ENCODE measurements at regions not wholly inside any gene's neighbourhood (a gene's known extent, or its start where the extent isn't known, plus 50 kb on each side); places are given as distances from the start of the nearest gene placed in this dataset.
A peak's percentile ranks its signal among the peaks of the same experiment; 100 is the strongest.

- no peak overlapping the region for H3K4me3 ChIP-seq (ENCODE audit: low read depth, low read length)
- TF ChIP-seq MYC (IDR thresholded peaks at IDR 0.05; ENCODE audit: low read depth, low read length) (no peak), CTCF (IDR thresholded peaks at IDR 0.05; ENCODE audit: low read depth, low read length) (no peak), POLR2A (IDR thresholded peaks at IDR 0.05; ENCODE audit: extremely low read depth, insufficient read length) (no peak)
- TF ChIP-seq, protein P1, sequence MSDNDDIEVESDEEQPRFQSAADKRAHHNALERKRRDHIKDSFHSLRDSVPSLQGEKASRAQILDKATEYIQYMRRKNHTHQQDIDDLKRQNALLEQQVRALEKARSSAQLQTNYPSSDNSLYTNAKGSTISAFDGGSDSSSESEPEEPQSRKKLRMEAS (IDR thresholded peaks at IDR 0.05; ENCODE audit: low read depth, low read length), result no peak
- no peak for DNase-seq (ENCODE audit: low read depth)
Observed at GRCh38 chr13:47671776-47672175, 329.3 kb downstream of the SUCLA2 start.

- no peak for DNase-seq (ENCODE audit: low read depth)
- H3K4me3 ChIP-seq (ENCODE audit: low read depth, low read length), result no peak overlapping the region
- TF ChIP-seq POLR2A (IDR thresholded peaks at IDR 0.05; ENCODE audit: extremely low read depth, insufficient read length), result no peak
- no peak for TF ChIP-seq CTCF (IDR thresholded peaks at IDR 0.05; ENCODE audit: low read depth, low read length)
- no peak for TF ChIP-seq MYC (IDR thresholded peaks at IDR 0.05; ENCODE audit: low read depth, low read length)
- TF ChIP-seq, protein P1 (IDR thresholded peaks at IDR 0.05; ENCODE audit: low read depth, low read length), result no peak
Observed at GRCh38 chr13:47665043-47665442, 336.0 kb downstream of the SUCLA2 start.

GRCh38 chr13:47661076-47661475 lies 340.0 kb downstream of the SUCLA2 start:
- no peak overlapping the region for H3K4me3 ChIP-seq (ENCODE audit: low read depth, low read length)
- peak; percentile 7 for DNase-seq (ENCODE audit: low read depth)
- TF ChIP-seq, protein P1 (IDR thresholded peaks at IDR 0.05; ENCODE audit: low read depth, low read length), result no peak
- TF ChIP-seq MYC (IDR thresholded peaks at IDR 0.05; ENCODE audit: low read depth, low read length) (no peak), POLR2A (IDR thresholded peaks at IDR 0.05; ENCODE audit: extremely low read depth, insufficient read length) (no peak), CTCF (IDR thresholded peaks at IDR 0.05; ENCODE audit: low read depth, low read length) (no peak)

DNA sequence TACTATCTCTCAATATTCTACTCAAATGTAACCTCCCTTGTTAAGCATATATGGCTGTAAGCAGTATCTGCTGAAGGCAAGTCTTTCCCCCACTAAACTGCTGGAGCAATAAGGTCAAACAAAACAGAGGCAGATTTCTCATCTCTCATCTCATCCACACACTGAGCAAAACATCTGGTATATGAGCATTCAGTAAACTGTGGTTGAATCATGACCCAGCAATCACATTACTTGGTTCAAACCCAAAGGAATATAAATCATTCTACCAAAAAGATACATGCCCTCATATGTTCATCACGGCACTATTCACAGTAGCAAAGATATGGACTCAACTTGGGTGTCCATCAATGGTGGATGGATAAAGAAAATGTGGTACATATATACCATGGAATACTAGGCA lies 344.4 kb downstream of the SUCLA2 start:
- DNase-seq (ENCODE audit: low read depth), result no peak
- TF ChIP-seq CTCF (IDR thresholded peaks at IDR 0.05; ENCODE audit: low read depth, low read length) (no peak), MYC (IDR thresholded peaks at IDR 0.05; ENCODE audit: low read depth, low read length) (no peak), POLR2A (IDR thresholded peaks at IDR 0.05; ENCODE audit: extremely low read depth, insufficient read length) (no peak)
- TF ChIP-seq, protein P1 (IDR thresholded peaks at IDR 0.05; ENCODE audit: low read depth, low read length), result no peak
- no peak overlapping the region for H3K4me3 ChIP-seq (ENCODE audit: low read depth, low read length)

- TF ChIP-seq MYC (IDR thresholded peaks at IDR 0.05; ENCODE audit: low read depth, low read length) (no peak), POLR2A (IDR thresholded peaks at IDR 0.05; ENCODE audit: extremely low read depth, insufficient read length) (no peak), CTCF (IDR thresholded peaks at IDR 0.05; ENCODE audit: low read depth, low read length) (no peak)
- TF ChIP-seq, protein P1 (IDR thresholded peaks at IDR 0.05; ENCODE audit: low read depth, low read length), result no peak
- no peak for DNase-seq (ENCODE audit: low read depth)
- H3K4me3 ChIP-seq (ENCODE audit: low read depth, low read length), result no peak overlapping the region
Observed at GRCh38 chr13:47650209-47650608, 350.9 kb downstream of the SUCLA2 start.

DNA sequence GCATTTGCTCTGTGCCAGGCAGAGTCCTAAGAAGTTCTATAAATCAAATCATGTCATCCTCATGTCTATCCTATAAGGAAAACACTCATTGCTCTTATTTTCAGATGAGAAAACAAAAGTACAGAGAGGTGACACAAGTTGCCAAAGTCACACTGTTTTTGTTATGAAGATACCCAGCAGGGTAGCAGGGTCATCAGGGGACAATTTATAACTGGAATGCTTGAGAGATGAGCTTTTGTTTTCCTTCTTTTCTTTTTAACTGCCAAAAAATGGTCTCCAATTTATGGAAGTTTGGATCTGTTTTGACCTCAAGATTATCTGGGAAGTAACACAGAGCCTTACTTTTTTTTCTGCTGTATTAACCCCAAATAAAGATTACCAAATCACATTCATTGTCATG lies 354.1 kb downstream of the SUCLA2 start:
- no peak overlapping the region for H3K4me3 ChIP-seq (ENCODE audit: low read depth, low read length)
- TF ChIP-seq POLR2A (IDR thresholded peaks at IDR 0.05; ENCODE audit: extremely low read depth, insufficient read length), result no peak
- no peak for TF ChIP-seq CTCF (IDR thresholded peaks at IDR 0.05; ENCODE audit: low read depth, low read length)
- TF ChIP-seq, protein P1 (IDR thresholded peaks at IDR 0.05; ENCODE audit: low read depth, low read length), result no peak
- TF ChIP-seq MYC (IDR thresholded peaks at IDR 0.05; ENCODE audit: low read depth, low read length), result no peak
- no peak for DNase-seq (ENCODE audit: low read depth)

Measured in NB4 (cell line).